ENCODE measurements at regions not wholly inside any gene's neighbourhood (a gene's known extent, or its start where the extent isn't known, plus 50 kb on each side); places are given as distances from the start of the nearest gene placed in this dataset.

- TF ChIP-seq CTCF (conservative IDR thresholded peaks at IDR 0.05 in 1 of 2, IDR thresholded peaks at IDR 0.05 in 1 of 2; ENCODE audit: extremely low read depth in 1 of 2, insufficient read depth in 1 of 2, low read depth in 1 of 2, low read length in 2 of 2) (no peak), EZH2 (IDR thresholded peaks at IDR 0.05; ENCODE audit: borderline replicate concordance, low read length) (no peak)
Measured at GRCh38 chr15:94536549-94536948, 305.2 kb downstream of the MCTP2 start.
